ENCODE measurements at regions not wholly inside any gene's neighbourhood (a gene's known extent, or its start where the extent isn't known, plus 50 kb on each side); places are given as distances from the start of the nearest gene placed in this dataset.

GRCh38 chr4:81963763-81964020 is 410.1 kb downstream of the HNRNPD start:
- Histone ChIP-seq H3K4me3 (no peak overlapping the region), H3K27ac (no peak overlapping the region), H3K27me3 (no peaks in the 10 kb centered on the region), H3K9me3 (no peaks in the 10 kb centered on the region), H3K36me3 (no peaks in the 10 kb centered on the region), H3K4me1 (no peaks in the 10 kb centered on the region)
- no peak for DNase-seq (ENCODE audit: low spot score)
- no peak for TF ChIP-seq CTCF (IDR thresholded peaks at IDR 0.05)

- Histone ChIP-seq H3K36me3 (no peaks in the 10 kb centered on the region), H3K4me1 (no peaks in the 10 kb centered on the region), H3K4me3 (no peak overlapping the region), H3K27ac (no peak overlapping the region), H3K9me3 (no peaks in the 10 kb centered on the region), H3K27me3 (no peaks in the 10 kb centered on the region)
- no peak for DNase-seq (ENCODE audit: low spot score)
- TF ChIP-seq CTCF (IDR thresholded peaks at IDR 0.05): no peak
These were observed 410.6 kb downstream of the HNRNPD start for GRCh38 chr4:81963015-81963762.

- Histone ChIP-seq H3K36me3 (no peaks in the 10 kb centered on the region), H3K4me3 (no peak overlapping the region), H3K9me3 (no peaks in the 10 kb centered on the region), H3K27me3 (no peaks in the 10 kb centered on the region), H3K27ac (no peak overlapping the region), H3K4me1 (no peaks in the 10 kb centered on the region)
- TF ChIP-seq CTCF (IDR thresholded peaks at IDR 0.05): no peak
- DNase-seq (ENCODE audit: low spot score): no peak
These were observed 412.8 kb downstream of the HNRNPD start for GRCh38 chr4:81960961-81961360.

- Histone ChIP-seq H3K4me3 (no peak overlapping the region), H3K27ac (no peak overlapping the region), H3K9me3 (no peaks in the 10 kb centered on the region), H3K4me1 (no peaks in the 10 kb centered on the region), H3K27me3 (no peaks in the 10 kb centered on the region), H3K36me3 (no peaks in the 10 kb centered on the region)
- DNase-seq (ENCODE audit: low spot score): no peak
- no peak for TF ChIP-seq CTCF (IDR thresholded peaks at IDR 0.05)
These were observed 419.5 kb downstream of the HNRNPD start for GRCh38 chr4:81954271-81954670.

GRCh38 chr4:81951891-81952455 is 421.8 kb downstream of the HNRNPD start:
- no peak for TF ChIP-seq CTCF (IDR thresholded peaks at IDR 0.05)
- no peaks in the 10 kb centered on the region for H3K27me3 ChIP-seq
- no peaks in the 10 kb centered on the region for H3K9me3 ChIP-seq
- DNase-seq (ENCODE audit: low spot score): no peak
- no peaks in the 10 kb centered on the region for H3K36me3 ChIP-seq
- H3K4me3 ChIP-seq: no peak overlapping the region
- H3K4me1 ChIP-seq: no peaks in the 10 kb centered on the region
- no peak overlapping the region for H3K27ac ChIP-seq

- no peaks in the 10 kb centered on the region for H3K36me3 ChIP-seq
- no peak overlapping the region for H3K27ac ChIP-seq
- H3K4me3 ChIP-seq: no peak overlapping the region
- no peaks in the 10 kb centered on the region for H3K27me3 ChIP-seq
- H3K9me3 ChIP-seq: no peaks in the 10 kb centered on the region
- DNase-seq (ENCODE audit: low spot score): no peak
- H3K4me1 ChIP-seq: no peaks in the 10 kb centered on the region
- no peak for TF ChIP-seq CTCF (IDR thresholded peaks at IDR 0.05)
These were observed 426.8 kb downstream of the HNRNPD start for GRCh38 chr4:81946996-81947395.
